ENCODE measurements at regions not wholly inside any gene's neighbourhood (a gene's known extent, or its start where the extent isn't known, plus 50 kb on each side); places are given as distances from the start of the nearest gene placed in this dataset.

GRCh38 chr2:64858541-64859311 lies 130.5 kb upstream of the SLC1A4 start:
- H3K4ac ChIP-seq (ENCODE audit: low read depth, low read length), result peak overlapping the region; percentile 93
- H2BK120ac ChIP-seq (ENCODE audit: low read depth, low read length), result peak overlapping the region; percentile 72
- H3K27ac ChIP-seq (ENCODE audit: insufficient read depth, low read length), result peak overlapping the region; percentile 30; the same call in 1 of the 2 replicates
- peak overlapping the region; percentile 6 for H3K9ac ChIP-seq (ENCODE audit: low read depth, low read length)
- ChIA-PET CTCF (interaction anchor here (0.5 to 1.0 kb wide), 4 partner anchors 44 to 212 kb away, joined by 3 to 4 read pairs (median 3); no protein-coding TSS in a partner anchor), POLR2A (ENCODE audit: unreplicated experiment) (interaction anchor here (0.7 to 1.5 kb wide), 2 partner anchors 108 to 205 kb away, joined by 4 to 7 read pairs; partner anchors contain the start of gene SERTAD2)
- no peak overlapping the region for H3K56ac ChIP-seq (ENCODE audit: extremely low read depth, insufficient read depth, low read length)
- H2AFZ ChIP-seq (replicated peaks; ENCODE audit: low read length, poor library complexity), result peak overlapping the region; percentile 91
- ATAC-seq (ENCODE audit: low read depth) (no peak), DNase-seq (no peak)
- peaks cover 25% of the 10 kb centered on the region for H3K4me1 ChIP-seq (ENCODE audit: control insufficient read depth, insufficient read depth, low read length)
- peak overlapping the region; percentile 67 for H2BK15ac ChIP-seq (ENCODE audit: low read depth, low read length)
- H3K4me3 ChIP-seq (ENCODE audit: insufficient read depth, low read depth, low read length), result no peak overlapping the region
- peaks cover 8% of the 10 kb centered on the region for H3K9me1 ChIP-seq (ENCODE audit: insufficient read depth, low read length)
- H3K23ac ChIP-seq (ENCODE audit: low read depth, low read length), result peak overlapping the region; percentile 60; the same call in 1 of the 2 replicates
- H2BK5ac ChIP-seq (ENCODE audit: low read depth, low read length, poor library complexity, severe bottlenecking), result peak overlapping the region; percentile 41
- H4K8ac ChIP-seq (ENCODE audit: low read depth in 2 of 2, low read length in 2 of 2), result peak overlapping the region; percentile 34 to 57; a peak in 3 of 4 replicates
- H4K20me1 ChIP-seq (ENCODE audit: insufficient read depth, low read length), result no peaks in the 10 kb centered on the region
- H3K27me3 ChIP-seq (ENCODE audit: control insufficient read depth, insufficient read depth, low read length), result no peaks in the 10 kb centered on the region; the same call in none of the 2 replicates
- H4K91ac ChIP-seq (ENCODE audit: insufficient read depth, low read depth, low read length), result peak overlapping the region; percentile 65
- in situ Hi-C loops (cut with MboI; ENCODE audit: low sequenced_read_pairs), result no loop called here
- H3K79me1 ChIP-seq (ENCODE audit: low read depth in 1 of 2, low read length in 2 of 2), result no peaks in the 10 kb centered on the region
- H4K5ac ChIP-seq (ENCODE audit: low read depth, low read length), result peak overlapping the region; percentile 47
- dilution Hi-C loops (cut with HindIII; ENCODE audit: low sequenced_read_pairs, unreplicated experiment), result no loop called here
- BruUV-seq (replicated peaks), result no TSS peak
- peak overlapping the region; percentile 43 for H3K18ac ChIP-seq (ENCODE audit: low read depth, low read length)
- peaks cover 6% of the 10 kb centered on the region; the same call in 1 of the 2 replicates for H3K9me3 ChIP-seq (ENCODE audit: control insufficient read depth, insufficient read depth, low read length)
- WGBS, 2 experiments (ENCODE audit: extremely low coverage in 2 of 2, insufficient read length in 1 of 2), result 58% methylated on average over 4 of the region's 10 CpGs; no CpG with 5 or more reads in 1 of the 2 experiments
- peak overlapping the region; percentile 82 for H2AK9ac ChIP-seq (replicated peaks; ENCODE audit: low read depth, low read length, poor library complexity)
- peak overlapping the region; percentile 2 for H2BK20ac ChIP-seq (ENCODE audit: low read depth, low read length)
- peak overlapping the region; percentile 68 for H2AK5ac ChIP-seq (ENCODE audit: low read depth, low read length)
- intact Hi-C loops (cut with micrococcal nuclease), result loop anchor here (1.0 to 5.0 kb wide), 3 partner anchors 51 to 107 kb away; no protein-coding TSS in a partner anchor
- H3K36me3 ChIP-seq (ENCODE audit: control insufficient read depth, insufficient read depth, low read length), result no peaks in the 10 kb centered on the region
- H3K4me2 ChIP-seq (ENCODE audit: low read depth, low read length), result peak overlapping the region; percentile 74
- H3K14ac ChIP-seq (replicated peaks; ENCODE audit: low read depth, low read length), result peak overlapping the region; percentile 87
- TF ChIP-seq MAFK (IDR thresholded peaks at IDR 0.05; ENCODE audit: low read depth, low read length) (no peak), SMC3 (IDR thresholded peaks at IDR 0.05; ENCODE audit: low read depth, low read length) (no peak), RCOR1 (IDR thresholded peaks at IDR 0.05; ENCODE audit: insufficient replicate concordance, low read length) (no peak), RAD21 (IDR thresholded peaks at IDR 0.05; ENCODE audit: low read length) (no peak), NFE2L2 (IDR thresholded peaks at IDR 0.05; ENCODE audit: low read depth, low read length) (no peak), BHLHE40 (IDR thresholded peaks at IDR 0.05; ENCODE audit: low read depth, low read length) (no peak), ELK1 (IDR thresholded peaks at IDR 0.05; ENCODE audit: borderline replicate concordance, low read depth, low read length) (no peak), CHD1 (IDR thresholded peaks at IDR 0.05; ENCODE audit: low read depth, low read length) (no peak), CTCF (conservative IDR thresholded peaks at IDR 0.05; ENCODE audit: low read depth, low read length) (no peak), FOS (IDR thresholded peaks at IDR 0.05; ENCODE audit: low read depth, low read length) (no peak), RFX5 (IDR thresholded peaks at IDR 0.05; ENCODE audit: low read depth, low read length) (no peak), MXI1 (IDR thresholded peaks at IDR 0.05; ENCODE audit: borderline replicate concordance, low read depth, low read length) (no peak), MAZ (IDR thresholded peaks at IDR 0.05; ENCODE audit: borderline replicate concordance, low read depth, low read length) (no peak)

All from IMR-90 (cell line).